Amniotic stem cell (primary cell): ENCODE measurements at regions not wholly inside any gene's neighbourhood (a gene's known extent, or its start where the extent isn't known, plus 50 kb on each side); places are given as distances from the start of the nearest gene placed in this dataset.

Source experiments
- DNase-seq: peaks from one replicate; lab custom pipeline; 2025; lab: John Stamatoyannopoulos, UW

DNA sequence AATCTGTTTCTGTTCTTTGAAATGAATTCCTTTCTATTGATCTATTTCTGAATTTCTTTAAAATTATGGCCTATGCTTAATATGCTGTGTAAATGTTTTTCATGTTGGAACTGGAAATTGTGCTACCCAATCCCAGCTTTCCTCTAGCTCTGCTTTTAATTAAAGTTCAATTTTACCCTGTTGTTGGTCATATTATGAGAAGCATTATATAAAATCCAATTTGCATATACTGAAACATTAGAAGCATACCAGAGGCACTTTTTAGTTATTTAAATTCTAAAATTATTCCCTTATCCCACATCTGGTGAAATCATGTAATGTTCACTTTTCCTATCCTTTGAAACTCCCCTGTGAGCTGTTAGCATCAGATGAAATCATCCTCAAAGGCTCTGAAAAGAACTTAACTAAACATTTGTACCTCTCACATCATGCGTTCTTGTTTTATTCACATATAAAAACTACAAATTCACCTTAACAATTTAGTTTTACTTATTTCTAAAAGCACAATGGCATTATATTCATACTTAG is 160.6 kb upstream of the COL21A1 start:
- no peak for DNase-seq

DNA sequence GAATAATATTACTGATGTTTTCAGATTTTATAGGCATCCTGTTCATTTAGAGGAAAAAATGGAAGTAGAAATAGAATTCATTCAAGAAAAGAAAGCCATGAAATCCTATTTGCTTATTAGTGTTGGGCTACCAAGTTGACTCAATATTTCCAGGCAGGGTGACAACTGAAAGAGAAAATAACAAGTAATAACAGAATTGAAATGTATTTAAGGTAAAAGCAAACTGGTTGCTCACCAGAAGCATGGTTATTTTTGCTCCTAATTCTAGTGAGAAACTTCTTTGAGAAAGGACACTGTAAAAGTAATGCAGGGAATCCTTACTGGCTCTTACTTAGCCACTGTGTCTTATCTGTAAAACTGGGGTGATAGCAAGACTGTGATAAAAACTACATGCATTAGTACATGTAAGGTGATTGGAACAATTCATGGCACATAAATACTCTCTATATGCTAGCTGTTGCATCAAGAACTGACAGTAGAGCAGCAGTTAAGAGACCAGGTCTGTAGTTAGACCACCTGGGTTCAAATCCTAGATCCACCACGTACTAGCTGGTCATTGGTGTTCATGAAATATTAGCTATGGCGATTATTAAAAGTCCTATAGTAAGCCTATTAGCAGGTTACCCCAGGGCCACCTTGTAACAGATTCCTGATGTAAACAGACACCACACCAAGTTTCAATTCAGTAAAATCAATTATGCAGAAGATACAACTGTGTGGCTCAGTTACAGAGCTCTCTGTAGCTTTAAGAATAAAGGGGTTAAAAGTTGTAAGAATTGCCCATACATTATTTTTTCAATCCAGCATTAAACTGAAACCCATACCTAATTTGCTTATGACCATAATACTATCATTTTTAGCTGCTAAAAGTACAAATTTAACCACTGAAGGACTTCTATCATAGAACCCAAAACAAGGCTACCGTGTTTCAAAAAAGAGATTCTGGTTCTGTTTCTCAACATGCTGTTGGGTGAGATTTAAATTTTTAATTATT is 159.2 kb upstream of the COL21A1 start:
- no peak for DNase-seq

DNA sequence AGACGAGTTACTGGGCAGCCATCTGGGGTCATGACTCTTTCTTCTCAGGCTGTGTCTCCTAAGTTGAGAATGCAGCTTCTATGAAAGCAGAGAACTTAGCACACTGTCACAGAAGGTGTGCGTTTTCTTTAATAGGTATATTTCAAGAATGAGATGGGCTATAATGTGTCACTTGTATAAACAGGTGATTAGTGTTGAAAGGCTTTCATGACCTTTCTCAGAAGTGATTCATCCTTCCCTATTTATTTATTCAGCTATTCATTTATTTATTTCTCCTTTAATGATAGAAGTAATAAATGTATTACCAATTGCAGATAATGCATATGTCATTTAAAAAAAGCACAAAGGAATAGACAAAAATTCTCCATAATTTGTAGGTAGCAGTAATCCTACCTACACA is 157.2 kb upstream of the COL21A1 start:
- DNase-seq, result no peak

DNA sequence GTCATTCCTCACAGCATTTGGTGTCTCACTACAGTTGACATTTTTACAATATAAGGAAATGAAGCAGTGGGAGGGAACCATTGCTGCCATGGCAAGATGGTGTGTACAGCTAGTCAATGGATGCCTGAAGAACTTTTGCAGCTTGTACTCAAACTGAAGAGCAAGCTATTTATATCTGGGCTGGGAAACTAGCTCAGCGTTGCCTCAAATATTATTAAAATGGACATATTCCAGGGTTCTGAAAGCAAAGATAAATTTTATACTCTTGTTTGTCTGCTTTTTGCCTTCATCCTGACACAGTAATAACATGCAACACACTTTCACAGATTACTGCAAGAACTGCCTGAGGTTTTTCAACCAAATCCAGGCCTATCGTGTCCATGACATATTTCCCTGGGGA is 156.4 kb upstream of the COL21A1 start:
- DNase-seq, result no peak

DNA sequence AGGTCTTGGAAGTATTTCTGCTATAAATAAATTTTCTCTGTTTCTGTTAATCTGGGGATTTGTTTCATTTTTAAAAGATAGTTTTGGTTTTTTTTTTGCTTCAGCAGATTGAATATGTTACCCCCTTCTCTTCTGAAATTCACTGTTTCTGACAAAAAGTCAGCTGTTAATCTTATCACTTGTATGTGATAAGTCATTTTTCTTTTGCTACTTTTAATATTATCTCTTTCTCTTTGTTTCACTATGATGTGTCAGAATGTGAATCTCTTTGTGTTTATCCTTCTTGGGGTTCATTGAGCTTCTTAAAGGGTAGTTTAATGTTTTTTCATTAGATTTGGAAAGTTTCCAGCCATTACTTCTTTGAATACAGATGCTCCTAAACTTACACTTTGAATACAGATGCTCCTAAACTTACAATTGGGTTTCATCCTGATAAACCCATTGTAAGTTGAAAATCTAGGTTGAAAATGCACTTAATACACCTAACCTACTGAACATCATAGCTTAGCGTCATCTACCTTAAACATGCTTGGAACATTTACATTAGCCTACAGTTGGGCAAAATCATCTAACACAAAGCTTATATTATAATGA is 154.2 kb upstream of the COL21A1 start:
- DNase-seq, result no peak

DNA sequence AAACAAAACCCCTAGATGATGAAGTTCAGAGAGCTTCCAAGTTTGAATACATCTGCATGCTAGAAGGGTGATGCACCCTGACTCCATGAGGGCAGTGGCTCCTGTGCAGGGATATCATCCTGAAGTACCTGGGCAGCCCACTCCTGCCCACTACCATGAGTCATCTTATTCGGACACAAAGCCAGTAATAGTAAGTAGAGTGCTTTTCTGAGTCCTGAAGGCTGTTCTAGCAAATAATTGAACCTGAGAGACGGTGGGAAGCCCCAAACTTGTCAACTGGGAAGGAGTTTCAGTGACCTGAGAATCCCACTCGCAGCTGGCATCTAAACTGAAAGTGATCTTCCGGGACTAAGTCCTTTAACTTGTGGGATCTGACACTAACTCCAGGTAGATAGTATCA is 152.9 kb upstream of the COL21A1 start:
- DNase-seq, result no peak

DNA sequence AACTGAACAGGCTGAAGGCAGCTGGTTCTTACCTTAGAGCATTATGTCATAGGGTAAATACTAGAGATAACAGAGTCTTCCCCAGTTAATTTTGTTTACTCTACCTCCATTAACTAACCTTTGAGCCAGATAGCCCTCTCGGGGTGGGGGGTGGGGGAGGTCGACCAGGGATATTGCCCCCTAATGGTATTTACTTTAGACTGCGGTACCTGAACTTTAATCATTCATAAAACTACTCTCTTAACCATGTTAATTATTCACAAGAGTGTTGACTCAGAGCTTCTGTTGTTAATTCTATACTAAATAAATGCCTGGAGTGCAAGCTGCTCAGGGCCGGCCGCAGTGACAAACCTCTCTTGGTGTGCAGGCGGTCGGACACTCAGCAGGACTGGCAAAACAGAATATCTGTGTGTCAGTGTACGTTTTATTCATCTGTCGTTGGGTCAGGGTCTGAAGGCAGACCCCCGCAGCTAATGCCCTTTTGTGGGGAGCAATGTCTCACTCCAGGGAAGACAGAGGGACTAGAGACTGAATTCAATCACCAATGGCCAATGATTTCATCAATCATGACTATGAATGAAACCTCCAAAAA is 152.4 kb upstream of the COL21A1 start:
- no peak for DNase-seq

DNA sequence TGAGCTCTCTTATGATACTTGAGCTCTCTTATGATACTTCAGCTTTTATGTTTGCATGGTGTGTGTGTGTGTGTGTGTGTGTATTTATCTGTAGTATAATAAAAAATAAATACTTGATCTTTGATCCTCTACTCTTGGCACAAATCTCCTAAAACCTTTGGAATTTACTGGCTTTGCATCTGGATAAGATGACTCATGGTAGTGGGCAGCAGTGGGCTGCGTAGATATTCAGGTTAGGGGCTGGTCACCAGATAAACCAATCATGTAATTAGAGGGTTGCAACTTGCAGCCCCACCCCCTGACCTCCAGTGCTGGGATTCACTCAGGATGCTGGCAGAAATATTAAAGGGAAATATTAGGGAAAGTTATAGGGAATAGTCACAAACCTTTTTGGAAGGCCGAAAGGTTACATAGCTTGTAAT is 151.9 kb upstream of the COL21A1 start:
- DNase-seq, result no peak

DNA sequence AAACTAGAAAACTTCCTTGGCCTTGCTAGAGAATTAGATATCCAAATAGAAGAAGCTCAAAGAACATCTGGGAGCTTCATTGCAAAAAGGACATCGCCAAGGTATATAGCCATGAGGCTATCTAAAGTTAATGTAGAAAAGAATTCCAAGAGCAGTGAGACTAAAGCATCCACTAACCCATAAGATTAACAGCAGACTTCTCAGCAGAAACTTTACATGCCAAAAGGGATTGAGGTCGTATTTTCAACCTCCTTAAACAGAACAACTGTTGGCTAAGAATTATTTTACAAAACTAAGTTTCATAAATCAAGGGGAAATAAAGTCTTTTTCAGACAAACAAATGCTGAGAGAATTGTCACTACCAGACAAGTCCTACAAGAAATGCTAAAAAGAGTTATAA is 149.1 kb upstream of the COL21A1 start:
- DNase-seq, result no peak

DNA sequence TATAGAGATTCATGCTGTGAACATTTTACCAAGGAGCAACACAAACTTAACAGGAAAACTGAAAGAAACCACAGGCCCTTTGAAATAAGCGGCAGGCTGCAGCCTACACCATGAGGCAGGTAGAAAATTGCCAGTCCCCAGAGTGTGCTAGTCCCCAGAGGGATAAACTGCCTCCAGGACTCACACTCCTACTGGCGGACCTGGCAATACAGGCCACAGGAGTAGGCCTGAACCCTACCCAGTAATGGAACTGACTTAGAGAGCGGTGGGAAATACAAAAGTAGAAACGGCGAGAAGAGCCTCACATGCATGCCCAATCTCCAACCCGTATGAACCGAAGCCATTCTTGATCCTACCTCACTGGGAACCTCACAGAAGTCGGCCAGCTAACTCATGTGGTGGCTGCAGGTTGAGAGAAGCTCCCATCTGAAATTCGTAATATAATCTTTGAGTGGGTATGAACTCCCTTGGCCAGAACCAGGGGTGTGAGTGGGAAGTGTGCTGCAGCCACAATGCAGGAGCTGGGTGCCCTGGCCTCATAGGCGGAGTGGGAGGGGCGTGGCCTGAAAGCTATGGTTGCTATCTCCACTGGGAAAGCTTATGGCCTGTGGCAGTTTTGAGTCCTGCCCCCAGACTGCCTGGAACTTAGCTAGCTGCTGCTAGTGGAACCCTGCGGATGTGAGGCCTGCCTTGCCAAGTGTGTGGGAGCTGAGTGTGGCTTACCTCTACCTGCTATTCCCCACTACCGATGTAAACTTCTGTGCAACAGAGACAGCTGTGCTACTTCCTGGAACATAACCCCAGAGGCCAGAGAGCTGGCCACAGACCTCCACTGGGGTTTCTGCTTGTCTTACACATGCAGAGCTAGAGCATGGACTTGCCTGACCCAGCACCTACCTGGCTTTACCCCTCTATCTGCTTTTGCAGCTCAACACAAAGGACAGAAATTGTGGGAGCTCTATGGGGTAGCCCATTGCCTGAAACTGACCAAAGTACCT is 146.5 kb upstream of the COL21A1 start:
- DNase-seq, result no peak

DNA sequence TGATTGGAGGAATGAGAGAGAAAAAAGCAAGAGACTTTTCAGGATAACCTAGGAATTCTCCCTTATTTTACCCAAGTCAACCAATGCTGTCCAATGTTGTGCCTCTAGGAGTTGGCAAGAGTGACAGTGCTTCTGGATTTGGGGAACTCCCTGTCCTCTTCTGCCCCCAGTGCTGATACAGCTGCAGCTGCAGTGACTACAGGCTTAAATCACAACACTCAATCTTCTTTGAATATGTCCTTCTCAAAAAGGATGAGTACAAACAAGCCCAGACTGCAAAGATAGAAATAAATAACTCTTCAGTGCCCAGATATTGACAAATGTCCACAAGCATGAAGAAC is 141.0 kb upstream of the COL21A1 start:
- no peak for DNase-seq

DNA sequence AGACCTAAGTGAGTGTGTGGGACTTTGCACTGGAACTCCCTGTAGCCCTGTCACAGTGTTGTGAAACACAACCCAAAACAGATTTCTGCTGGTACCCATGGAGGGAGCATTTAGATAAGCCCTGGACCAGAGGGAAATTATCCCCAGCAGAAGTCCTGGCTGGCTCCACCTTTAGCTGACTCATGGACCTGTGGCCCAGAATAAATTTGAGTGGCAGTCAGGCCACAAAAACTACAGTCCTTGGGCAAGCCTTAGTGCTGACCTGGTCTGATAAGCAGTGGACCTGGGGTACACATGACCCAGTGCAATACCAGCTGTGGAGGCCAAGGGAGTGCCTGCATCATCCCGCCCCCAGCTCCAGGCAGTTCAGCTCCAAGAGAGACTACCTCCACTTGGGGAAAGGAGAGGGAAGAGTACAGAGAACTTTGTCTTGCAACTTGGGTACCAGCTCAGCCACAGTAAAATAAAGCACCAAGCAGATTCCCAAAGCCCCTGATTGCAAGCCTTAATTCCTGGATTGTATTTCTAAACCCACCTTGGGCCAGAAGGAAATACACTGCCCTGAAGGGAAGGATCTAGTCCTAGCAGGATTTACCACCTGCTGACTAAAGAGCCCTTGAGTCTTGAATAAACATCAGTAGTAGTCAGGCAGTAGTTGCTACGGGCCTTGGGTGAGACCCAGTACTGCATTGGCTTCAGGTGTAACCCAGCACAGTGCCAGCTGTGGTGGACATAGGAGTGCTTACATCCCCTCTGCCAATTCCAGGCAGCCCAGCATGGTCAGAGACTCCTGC is 140.4 kb upstream of the COL21A1 start:
- no peak for DNase-seq

DNA sequence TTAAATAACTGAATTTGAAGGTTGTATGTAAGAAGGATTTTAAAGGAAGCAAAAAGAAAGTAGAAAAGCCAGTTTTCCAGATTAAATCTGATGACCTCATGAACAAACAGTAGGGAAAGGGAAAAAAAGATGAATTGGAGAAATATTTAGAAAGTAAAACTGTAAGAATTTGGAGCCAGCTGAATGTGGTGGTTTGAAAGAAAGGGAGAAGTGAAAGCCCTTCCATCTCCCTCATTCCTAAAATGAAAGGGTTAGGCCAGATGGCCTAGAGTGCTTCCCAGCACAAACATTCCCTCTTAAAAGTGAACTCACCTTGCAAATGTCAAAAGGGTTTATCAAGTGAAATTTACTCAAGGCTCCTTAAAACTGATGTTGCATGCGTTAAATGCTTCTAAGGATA is 139.3 kb upstream of the COL21A1 start:
- DNase-seq, result no peak

DNA sequence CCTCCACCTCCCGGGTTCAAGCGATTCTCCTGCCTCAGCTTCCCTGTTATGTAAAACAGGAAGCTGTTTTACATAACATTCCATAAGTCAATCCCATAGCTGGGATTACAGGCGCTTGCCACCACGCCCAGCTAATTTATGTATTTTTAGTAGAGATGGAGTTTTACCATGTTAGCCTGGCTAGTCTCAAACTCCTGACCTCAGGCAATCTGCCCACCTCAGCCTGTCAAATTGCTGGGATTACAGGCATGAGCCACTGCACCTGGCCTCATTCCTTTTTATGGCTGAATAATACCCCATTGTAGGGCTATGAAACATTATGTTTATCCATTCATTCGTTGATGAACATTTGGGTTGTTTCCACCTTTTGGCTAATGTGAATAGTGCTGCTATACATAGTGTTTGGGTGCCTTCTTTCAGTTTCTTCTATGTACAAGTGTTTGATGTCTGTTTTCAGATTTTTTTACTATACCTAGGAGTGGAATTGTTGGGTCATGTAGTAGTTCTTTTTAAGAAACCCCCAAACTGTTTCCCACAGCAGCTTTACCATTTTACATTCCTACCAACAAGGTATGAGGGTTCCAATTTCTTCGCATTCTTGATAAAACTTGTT is 138.7 kb upstream of the COL21A1 start:
- DNase-seq, result no peak

DNA sequence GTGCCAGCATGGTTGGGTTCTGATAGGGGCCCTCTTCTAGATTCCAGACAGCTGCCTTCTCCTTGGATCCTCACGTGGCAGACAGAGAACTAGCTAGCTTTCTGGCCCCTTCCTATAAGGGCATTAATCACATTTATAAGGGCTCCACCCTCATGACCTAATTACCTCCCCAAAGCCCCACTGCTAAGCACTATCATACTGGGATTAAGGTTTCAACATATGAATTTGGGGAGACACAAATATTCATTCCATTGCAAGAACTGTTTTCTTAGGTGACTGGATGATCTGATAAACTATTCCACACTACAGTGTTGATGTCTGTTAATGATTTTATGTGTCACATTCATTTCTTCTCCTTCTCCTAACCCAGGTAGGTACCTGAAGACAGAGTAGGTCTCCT is 135.8 kb upstream of the COL21A1 start:
- DNase-seq, result no peak

DNA sequence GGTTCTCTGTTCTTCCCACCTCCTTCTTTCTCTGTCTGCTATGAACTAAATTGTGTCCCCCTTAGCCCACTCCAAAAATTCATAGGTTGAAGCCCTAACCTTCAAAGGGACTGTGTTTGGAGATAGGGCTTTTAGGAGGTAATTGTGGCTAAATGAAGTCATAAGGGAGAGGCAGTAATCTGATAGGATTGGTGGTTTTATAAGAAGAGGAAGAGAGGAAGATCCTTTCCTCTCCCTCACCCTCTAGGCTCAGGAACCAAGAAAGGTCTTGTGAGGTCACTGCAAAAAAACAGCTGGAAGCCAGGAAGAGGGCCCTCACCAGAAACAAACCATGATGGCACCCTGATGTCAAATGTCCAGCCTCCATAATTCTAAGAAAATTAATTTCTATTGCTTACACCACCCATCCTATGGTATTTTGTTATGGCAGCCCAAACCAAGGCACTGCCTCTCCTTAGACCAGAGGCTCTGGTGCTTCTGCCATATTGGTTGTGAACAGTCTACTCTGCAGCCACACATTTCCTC is 135.1 kb upstream of the COL21A1 start:
- no peak for DNase-seq

DNA sequence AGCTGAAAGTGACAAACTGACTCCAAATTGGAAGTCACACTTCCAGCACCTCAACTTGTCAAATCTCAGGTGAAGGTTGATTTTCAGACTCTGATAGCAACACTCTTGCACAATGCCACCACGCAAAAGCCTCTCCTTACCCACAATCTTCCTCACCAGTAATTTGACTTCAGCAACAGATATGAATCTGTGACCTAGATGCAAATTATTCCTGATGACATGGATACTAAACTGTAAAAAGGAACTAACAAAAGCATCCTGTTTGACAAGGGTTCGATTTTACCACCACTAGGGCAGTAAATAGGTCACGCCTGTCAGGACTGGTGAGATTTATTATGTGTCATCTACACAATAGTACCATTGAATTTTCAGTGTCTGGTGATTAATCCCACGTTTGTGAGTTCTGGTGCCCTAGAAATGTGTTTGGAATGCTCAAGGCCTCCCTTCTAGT is 134.4 kb upstream of the COL21A1 start:
- DNase-seq, result no peak

DNA sequence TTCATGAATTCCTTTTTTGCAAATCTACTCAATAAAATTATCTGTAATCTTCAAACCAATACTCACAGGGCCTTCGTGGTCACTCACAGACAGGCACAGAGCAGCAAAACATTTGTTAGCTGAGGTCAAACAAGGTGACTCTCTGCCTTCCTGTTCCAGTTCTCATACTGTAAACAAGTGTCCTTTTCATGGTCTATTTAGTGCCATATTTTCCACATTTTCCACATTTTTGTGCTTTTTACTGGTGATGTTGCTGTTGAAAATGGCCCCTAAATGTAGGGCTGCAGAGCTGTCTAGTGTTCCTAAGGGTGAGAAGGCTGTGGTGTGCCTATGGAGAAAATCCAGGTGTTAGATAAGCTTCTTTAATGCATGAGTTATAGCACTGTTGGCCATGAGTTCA is 133.1 kb upstream of the COL21A1 start:
- no peak for DNase-seq

DNA sequence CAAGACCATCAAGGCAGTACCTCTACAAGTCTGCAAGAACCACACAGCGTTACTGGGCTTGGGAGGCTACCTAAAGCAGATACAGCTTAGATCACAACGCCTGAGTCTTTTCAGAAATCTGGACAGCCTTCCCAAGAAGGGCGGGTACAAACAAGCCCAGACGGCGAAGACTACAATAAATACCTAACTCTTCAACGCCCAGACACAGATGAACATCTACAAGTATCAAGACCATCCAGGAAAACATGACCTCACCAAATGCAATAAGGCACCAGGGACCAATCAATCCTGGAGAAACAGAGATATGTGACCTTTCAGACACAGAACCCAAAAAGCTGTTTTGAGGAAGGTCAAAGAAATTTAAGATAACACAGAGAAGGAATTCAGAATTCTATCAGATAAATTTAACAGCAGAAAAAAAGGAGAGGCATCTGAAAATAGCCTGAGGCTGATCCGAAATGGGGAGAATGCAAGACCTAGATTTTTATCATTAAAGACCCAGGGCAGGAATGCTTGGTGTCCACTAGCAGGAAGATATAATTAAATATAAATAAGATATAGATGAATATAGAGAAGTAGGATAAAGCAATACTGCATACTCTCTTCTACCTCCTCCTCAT is 131.7 kb upstream of the COL21A1 start:
- no peak for DNase-seq

DNA sequence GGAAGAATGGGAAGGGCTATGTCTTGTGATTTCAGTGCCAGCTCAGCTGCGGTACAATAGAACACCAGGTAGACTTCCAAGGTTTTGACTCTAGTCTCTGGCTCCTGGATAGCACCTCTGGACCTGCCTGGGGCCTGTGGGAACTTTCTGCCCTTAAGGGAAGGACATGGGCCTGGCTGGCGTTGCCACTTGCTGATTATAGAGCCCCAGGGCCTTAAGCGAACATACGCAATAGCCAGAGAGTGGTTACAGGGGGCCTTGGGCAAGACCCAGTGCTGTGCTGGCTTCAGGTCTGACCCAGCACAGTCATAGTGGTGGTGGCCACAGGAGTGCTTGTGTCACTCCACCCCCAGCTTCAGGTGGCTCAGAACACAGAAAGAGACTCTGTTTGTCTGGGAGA is 131.1 kb upstream of the COL21A1 start:
- DNase-seq, result no peak
